Heart left ventricle (tissue), 16 donors: ENCODE measurements at regions not wholly inside any gene's neighbourhood (a gene's known extent, or its start where the extent isn't known, plus 50 kb on each side); places are given as distances from the start of the nearest gene placed in this dataset.

Source experiments
- ATAC-seq, 4 donors: fragments of 200-7000 bp; cut with Tn5 transposase; one replicate each; pipeline ENCODE4 v1.9.1; 2020 to 2022; ENCODE audit warnings: moderate library complexity in 4 of 4, mild to moderate bottlenecking in 3 of 4, moderate number of reproducible peaks in 1 of 4
- DNase-seq, 5 donors: peaks; one replicate each; pipeline ENCODE4 v3.0.0-alpha.2; 2020
- H3K27ac ChIP-seq, 12 donors: fragments of 200-600 bp; sonication (generic) in 4 of 12; one replicate each; pipeline versions ENCODE4 v1.5.0 to v1.8.0; 2016 to 2022; ENCODE audit warnings: mild to moderate bottlenecking in 2 of 12
- H3K27me3 ChIP-seq, 9 donors: fragments of 200-600 bp; sonication (generic) in 2 of 9; one replicate each; pipeline versions ENCODE4 v1.5.1 to v1.8.0; 2016 to 2022; ENCODE audit warnings: mild to moderate bottlenecking in 3 of 9
- H3K36me3 ChIP-seq, 9 donors: fragments of 200-600 bp; sonication (generic) in 2 of 9; one replicate each; pipeline versions ENCODE4 v1.5.0 to v1.8.0; 2018 to 2022; ENCODE audit warnings: mild to moderate bottlenecking in 2 of 9
- H3K4me1 ChIP-seq, 12 donors: fragments of 200-600 bp; sonication (generic) in 4 of 12; one replicate each; pipeline versions ENCODE4 v1.5.0 to v1.8.0; 2016 to 2022; ENCODE audit warnings: mild to moderate bottlenecking in 3 of 12
- H3K4me3 ChIP-seq, 12 donors: fragments of 200-600 bp; sonication (generic) in 4 of 12; one replicate each; pipeline versions ENCODE4 v1.5.0 to v1.8.0; 2017 to 2022; ENCODE audit warnings: mild to moderate bottlenecking in 9 of 12, moderate library complexity in 4 of 12
- H3K9me3 ChIP-seq, 12 donors: fragments of 200-600 bp; sonication (generic) in 4 of 12; one replicate each; pipeline versions ENCODE4 v1.5.0 to v1.8.0; 2016 to 2022; ENCODE audit warnings: mild to moderate bottlenecking in 1 of 12
- POLR2A ChIP-seq, 2 donors: fragments of 450-650 bp; IDR thresholded peaks; one replicate each; pipeline ENCODE4 v1.6.1; 2017; ENCODE audit warnings: antibody characterized with exemption in 2 of 2, mild to moderate bottlenecking in 2 of 2, moderate library complexity in 2 of 2
- WGBS, 4 donors: extraction: QIAGEN DNeasy Blood & Tissue Kit in 2 of 4; methylation state at CpG; one replicate each; pipeline versions ENCODE4 v1.1.5 to v1.1.7; 2013 to 2018; 5-methylcytosine and 5-hydroxymethylcytosine counted together
- intact Hi-C, 10 donors: fragments of 100-400 bp; cut with DNase I; formaldehyde crosslinking; loops; one replicate each; pipeline versions ENCODE4 v1.11.1 to v1.14.2; 2022
- TF ChIP-seq, protein P1 (sequence below), 12 donors: fragments of 200-600 bp; sonication (generic) in 4 of 12; IDR thresholded peaks; one replicate each; pipeline versions ENCODE4 v1.5.0 to v1.8.0; 2018 to 2022; ENCODE audit warnings: antibody characterized with exemption in 12 of 12, mild to moderate bottlenecking in 5 of 12
- donor health status: ischemic (EF 13 %, LVEDD 7.1; RV severe dilation, severe dysfunction).
- donor health status: healthy with polysubstance abuse.
- donor health status: DM: no; HTN: yes; CAD: no.
- donor health status: DM: no; HTN: no; CAD: no.
- donor health status: ischemic (EF 25% LVEDD 6.9; RV normal size, moderate dysfunction).
- donor health status: ischemic (EF 25% LVEDD 5.7; RV mildly dilated, moderate dysfunction).
- donor health status: healthy.
- donor health status: DM: yes; HTN: yes; CAD: no.
- donor health status: ischemic (EF 35%, LVEDD 5.7; RV mildly dilated, moderate dysfunction).
- donor health status: nonischemic (EF 11% LVEDD 7.7; RV severe dilation, severe dysfunction).
- donor health status: DM: yes; HTN: yes; CAD: no.
- donor health status: PGD.
- donor health status: ischemic (EF 29% LVEDD 5.4; RV normal size, mild dysfunction).
- donor health status: nonischemic (EF 23%, LVEDD 6.1; RV moderate dilation, normal function).

DNA sequence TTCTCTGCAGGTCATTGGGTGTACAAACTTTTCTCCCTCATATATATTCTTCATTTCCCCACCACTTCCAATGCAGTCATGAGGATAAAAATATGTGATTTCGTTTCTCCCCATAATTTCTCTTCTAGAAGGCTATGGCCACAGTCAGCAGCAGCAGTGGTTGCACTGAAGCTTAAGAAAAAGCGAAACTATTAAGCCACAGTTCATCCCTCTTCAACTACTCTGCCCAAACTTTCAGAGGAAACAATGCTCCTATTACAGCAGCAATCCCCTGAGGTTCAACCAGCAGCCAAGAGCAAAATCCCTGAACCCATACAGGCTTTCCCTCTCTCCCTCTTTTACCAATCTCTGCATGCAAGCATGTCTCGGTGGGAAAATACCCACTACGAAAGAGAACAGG lies 298.6 kb downstream of the DHX15 start:
- Histone ChIP-seq H3K9me3 (no peaks in the 10 kb centered on the region), H3K4me1 (no peaks in the 10 kb centered on the region), H3K4me3 (no peak overlapping the region), H3K36me3 (no peaks in the 10 kb centered on the region), H3K27ac (no peak overlapping the region), H3K27me3 (no peaks in the 10 kb centered on the region)
- intact Hi-C loops, result no loop called here
- WGBS, 4 donors, result 66 to 78% (median 69%) methylated on average over 4 of the region's 4 CpGs
- ATAC-seq, result no peak
- DNase-seq, result no peak
- TF ChIP-seq, protein P1, sequence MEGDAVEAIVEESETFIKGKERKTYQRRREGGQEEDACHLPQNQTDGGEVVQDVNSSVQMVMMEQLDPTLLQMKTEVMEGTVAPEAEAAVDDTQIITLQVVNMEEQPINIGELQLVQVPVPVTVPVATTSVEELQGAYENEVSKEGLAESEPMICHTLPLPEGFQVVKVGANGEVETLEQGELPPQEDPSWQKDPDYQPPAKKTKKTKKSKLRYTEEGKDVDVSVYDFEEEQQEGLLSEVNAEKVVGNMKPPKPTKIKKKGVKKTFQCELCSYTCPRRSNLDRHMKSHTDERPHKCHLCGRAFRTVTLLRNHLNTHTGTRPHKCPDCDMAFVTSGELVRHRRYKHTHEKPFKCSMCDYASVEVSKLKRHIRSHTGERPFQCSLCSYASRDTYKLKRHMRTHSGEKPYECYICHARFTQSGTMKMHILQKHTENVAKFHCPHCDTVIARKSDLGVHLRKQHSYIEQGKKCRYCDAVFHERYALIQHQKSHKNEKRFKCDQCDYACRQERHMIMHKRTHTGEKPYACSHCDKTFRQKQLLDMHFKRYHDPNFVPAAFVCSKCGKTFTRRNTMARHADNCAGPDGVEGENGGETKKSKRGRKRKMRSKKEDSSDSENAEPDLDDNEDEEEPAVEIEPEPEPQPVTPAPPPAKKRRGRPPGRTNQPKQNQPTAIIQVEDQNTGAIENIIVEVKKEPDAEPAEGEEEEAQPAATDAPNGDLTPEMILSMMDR (IDR thresholded peaks at IDR 0.05), result no peak
- no peak for TF ChIP-seq POLR2A (IDR thresholded peaks at IDR 0.05)

DNA sequence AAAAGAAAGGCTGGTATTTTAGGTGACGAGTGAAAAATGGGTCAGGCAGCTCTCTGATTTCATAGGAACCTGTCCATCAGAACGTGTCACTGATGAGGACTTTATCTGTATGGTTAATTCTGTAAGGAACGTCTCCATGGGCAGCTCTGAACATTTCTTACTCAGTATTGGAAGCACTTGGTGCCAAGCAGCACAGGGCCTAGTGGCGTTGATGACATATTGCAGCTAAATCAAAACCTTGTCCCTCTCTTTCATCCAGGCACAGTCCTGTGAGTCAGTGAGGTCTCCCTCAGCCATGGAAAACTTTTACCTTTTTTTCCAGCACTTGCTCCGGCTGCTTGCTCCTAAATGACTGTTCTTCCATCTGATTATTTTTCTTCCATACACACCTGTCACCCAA lies 301.9 kb downstream of the DHX15 start:
- 48 to 67% (median 59%) methylated on average over 5 of the region's 5 CpGs for WGBS, 4 donors
- H3K27ac ChIP-seq, result no peak overlapping the region
- H3K4me3 ChIP-seq, result no peak overlapping the region
- TF ChIP-seq, protein P1 (IDR thresholded peaks at IDR 0.05), result peak in 4 of 12 donors; percentile 8 to 20 (median 12)
- no peak for TF ChIP-seq POLR2A (IDR thresholded peaks at IDR 0.05)
- no peaks in the 10 kb centered on the region for H3K27me3 ChIP-seq
- ATAC-seq (peak; percentile 54 to 88 (median 73)), DNase-seq (peak in 1 of 5 donors; percentile 50)
- intact Hi-C loops, result no loop called here
- no peaks in the 10 kb centered on the region for H3K36me3 ChIP-seq
- no peaks in the 10 kb centered on the region for H3K9me3 ChIP-seq
- H3K4me1 ChIP-seq, result peaks cover 0 to 10% (median 0%) of the 10 kb centered on the region in 12 donors

DNA sequence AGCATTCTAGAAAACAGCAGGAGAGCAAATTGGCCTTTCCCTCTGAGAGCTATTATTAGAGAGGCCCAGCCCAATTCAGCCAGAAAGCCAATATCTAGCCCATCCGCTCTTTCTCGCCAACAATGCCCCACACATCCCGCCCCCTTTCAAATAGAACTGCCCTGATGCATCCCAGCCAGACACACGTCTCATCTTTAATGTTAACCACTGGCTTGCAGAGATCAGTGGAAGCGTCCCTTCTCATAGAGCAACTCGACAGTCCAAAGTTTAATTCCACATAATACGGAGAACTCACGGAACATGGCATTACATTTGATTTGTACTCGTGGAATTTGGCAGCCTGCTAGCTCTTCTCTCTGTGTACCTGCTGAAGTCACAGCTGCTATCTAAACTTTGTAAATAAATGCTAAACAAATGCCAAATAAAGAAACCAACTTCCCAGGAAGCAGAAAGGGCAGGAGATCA lies 304.4 kb downstream of the DHX15 start:
- Histone ChIP-seq H3K9me3 (no peaks in the 10 kb centered on the region), H3K36me3 (no peaks in the 10 kb centered on the region), H3K4me3 (peak overlapping the region in 2 of 12 donors; percentile 4 to 9), H3K27me3 (no peaks in the 10 kb centered on the region), H3K27ac (peak overlapping the region in 5 of 12 donors; percentile 39 to 67 (median 43)), H3K4me1 (peaks cover 0 to 10% (median 0%) of the 10 kb centered on the region in 12 donors)
- ATAC-seq (peak; percentile 34 to 62 (median 52)), DNase-seq (no peak)
- intact Hi-C loops, result no loop called here
- 54 to 58% (median 56%) methylated on average over 9 of the region's 9 CpGs for WGBS, 4 donors
- no peak for TF ChIP-seq POLR2A (IDR thresholded peaks at IDR 0.05)
- TF ChIP-seq, protein P1 (IDR thresholded peaks at IDR 0.05), result no peak

DNA sequence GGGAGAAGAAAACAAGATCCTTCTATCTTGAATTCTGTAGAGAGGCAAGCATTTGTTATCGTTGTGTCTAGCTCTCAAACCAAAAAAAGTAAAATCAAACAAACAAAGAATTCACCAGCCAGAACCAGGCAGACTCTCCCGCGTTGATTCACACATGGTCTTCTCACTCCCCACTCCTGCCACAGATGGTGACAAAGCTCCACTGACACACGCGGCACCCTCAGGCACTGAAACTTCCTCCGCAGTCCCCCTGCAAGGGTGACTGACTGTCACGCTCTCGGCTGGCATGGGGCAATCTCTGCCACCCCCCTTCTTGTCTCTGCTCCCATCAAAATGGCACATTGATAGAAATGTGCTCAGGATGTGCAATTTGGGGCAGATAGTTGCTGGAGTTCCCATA lies 304.9 kb downstream of the DHX15 start:
- 76 to 84% (median 78%) methylated on average over 8 of the region's 8 CpGs for WGBS, 4 donors
- H3K36me3 ChIP-seq, result no peaks in the 10 kb centered on the region
- peaks cover 0 to 10% (median 0%) of the 10 kb centered on the region in 12 donors for H3K4me1 ChIP-seq
- intact Hi-C loops, result no loop called here
- H3K9me3 ChIP-seq, result no peaks in the 10 kb centered on the region
- no peak overlapping the region for H3K4me3 ChIP-seq
- DNase-seq, result no peak
- H3K27me3 ChIP-seq, result no peaks in the 10 kb centered on the region
- TF ChIP-seq POLR2A (IDR thresholded peaks at IDR 0.05), result no peak
- peak in 2 of 4 donors; percentile 23 for ATAC-seq
- H3K27ac ChIP-seq, result peak overlapping the region in 4 of 12 donors; percentile 39 to 67 (median 46)

DNA sequence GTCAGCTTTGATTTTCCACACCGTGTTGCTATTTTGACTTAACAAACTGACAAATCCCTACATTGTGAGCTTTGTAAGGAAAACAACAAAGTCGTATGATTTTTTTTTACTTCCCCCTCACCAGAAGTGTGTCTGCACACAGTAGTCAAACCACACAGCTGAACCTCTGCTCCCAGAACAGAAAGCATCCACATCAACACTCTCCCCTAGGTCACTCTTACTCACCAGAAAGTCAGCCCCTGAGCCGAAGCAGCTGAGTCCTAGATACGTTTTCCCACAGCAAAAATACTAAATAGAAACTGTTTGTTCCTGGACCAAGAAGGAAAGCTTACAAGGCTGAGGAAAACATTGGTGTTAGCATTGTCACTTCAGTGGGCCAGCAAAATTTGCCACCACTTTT lies 305.7 kb downstream of the DHX15 start:
- intact Hi-C loops, result no loop called here
- WGBS, 4 donors, result 60 to 69% (median 67%) methylated on average over 4 of the region's 4 CpGs
- Histone ChIP-seq H3K4me3 (no peak overlapping the region), H3K27me3 (no peaks in the 10 kb centered on the region), H3K27ac (no peak overlapping the region), H3K4me1 (peaks cover 0 to 10% (median 0%) of the 10 kb centered on the region in 12 donors), H3K9me3 (no peaks in the 10 kb centered on the region), H3K36me3 (no peaks in the 10 kb centered on the region)
- no peak for ATAC-seq
- no peak for DNase-seq
- no peak for TF ChIP-seq POLR2A (IDR thresholded peaks at IDR 0.05)
- TF ChIP-seq, protein P1 (IDR thresholded peaks at IDR 0.05), result no peak
